Vagina (tissue), 2 donors: ENCODE measurements at regions not wholly inside any gene's neighbourhood (a gene's known extent, or its start where the extent isn't known, plus 50 kb on each side); places are given as distances from the start of the nearest gene placed in this dataset.

Experiments used
- CTCF ChIP-seq, 3 experiments: fragments of 450-650 bp in 2 of 3; fragments of 200-600 bp in 1 of 3; sonication (generic) in 1 of 3; IDR thresholded peaks; one replicate each; pipeline ENCODE4 v1.5.1; 2017 to 2019; ENCODE audit warnings: antibody characterized with exemption in 3 of 3, mild to moderate bottlenecking in 2 of 3, moderate library complexity in 2 of 3
- POLR2AphosphoS5 ChIP-seq, 2 donors: sonication (generic); formaldehyde crosslinking; IDR thresholded peaks; one replicate each; pipeline ENCODE4 v1.9.0; 2017; ENCODE audit warnings: antibody characterized with exemption in 2 of 2, mild to moderate bottlenecking in 2 of 2, low read depth in 1 of 2; ENCODE audit not compliant: insufficient read depth in 1 of 2

- TF ChIP-seq POLR2AphosphoS5 (IDR thresholded peaks at IDR 0.05; ENCODE audit: insufficient read depth in 1 of 2, low read depth in 1 of 2) (no peak), CTCF (IDR thresholded peaks at IDR 0.05) (no peak)
Measured at GRCh38 chrX:7706032-7706431, 136.9 kb upstream of the VCX start.
